HG03469 (cell line): ENCODE measurements at regions not wholly inside any gene's neighbourhood (a gene's known extent, or its start where the extent isn't known, plus 50 kb on each side); places are given as distances from the start of the nearest gene placed in this dataset.
"Not testable (repeated sequence)": the region's sequence is repeated elsewhere in the genome, so short reads cannot be mapped to it uniquely, and the experiment has no call there.

ENCODE experiments used
- ATAC-seq: cut with Tn5 transposase; IDR thresholded peaks from one replicate; pipeline ENCODE4 v1.9.1; 2021; ENCODE audit warnings: mild to moderate bottlenecking, moderate library complexity, moderate number of reproducible peaks; ENCODE audit not compliant: unreplicated experiment

DNA sequence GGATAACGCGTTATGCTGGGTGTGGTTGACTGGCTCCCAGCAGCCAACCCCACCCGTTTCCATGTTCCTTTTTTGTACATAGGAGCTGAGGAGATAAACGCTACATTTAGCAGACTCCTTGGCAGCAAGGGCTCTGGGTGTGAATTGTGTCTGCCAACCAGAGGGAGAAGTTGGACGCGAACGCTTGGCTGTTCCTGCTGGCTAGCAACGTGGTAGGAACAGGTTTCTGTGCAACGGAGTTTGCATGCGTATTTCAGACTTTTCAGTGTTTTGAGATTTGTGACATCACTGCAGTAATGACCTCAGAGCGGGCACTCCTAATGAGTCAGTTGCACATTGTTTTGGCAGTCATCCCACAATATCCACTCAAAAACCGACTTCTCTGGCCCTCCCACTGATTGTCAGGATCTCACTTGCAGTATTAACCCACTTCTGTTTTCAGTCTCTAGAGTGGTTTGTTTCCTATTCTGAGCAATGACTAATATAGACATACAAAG, 98.7 kb upstream of the RGS1 start:
- peak; percentile 79 for ATAC-seq

DNA sequence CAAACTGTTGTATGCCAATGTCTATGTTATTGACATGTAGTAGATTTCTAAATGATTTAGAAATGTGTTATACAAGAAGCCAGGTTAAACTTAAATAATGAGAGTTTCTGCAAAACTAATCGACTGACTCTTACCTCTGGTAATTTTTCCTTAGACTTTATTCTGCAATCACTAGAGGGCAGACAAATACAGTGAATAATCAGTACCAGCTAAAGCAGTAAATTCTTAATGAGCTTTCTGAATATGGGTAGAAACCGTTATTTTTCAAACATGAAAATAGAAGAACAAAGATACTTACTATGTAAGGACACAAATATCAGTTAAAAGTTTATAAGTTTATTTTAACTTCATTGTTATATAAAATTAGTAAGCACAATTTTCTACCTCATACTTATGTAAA, 97.9 kb upstream of the RGS1 start:
- ATAC-seq: no peak

DNA sequence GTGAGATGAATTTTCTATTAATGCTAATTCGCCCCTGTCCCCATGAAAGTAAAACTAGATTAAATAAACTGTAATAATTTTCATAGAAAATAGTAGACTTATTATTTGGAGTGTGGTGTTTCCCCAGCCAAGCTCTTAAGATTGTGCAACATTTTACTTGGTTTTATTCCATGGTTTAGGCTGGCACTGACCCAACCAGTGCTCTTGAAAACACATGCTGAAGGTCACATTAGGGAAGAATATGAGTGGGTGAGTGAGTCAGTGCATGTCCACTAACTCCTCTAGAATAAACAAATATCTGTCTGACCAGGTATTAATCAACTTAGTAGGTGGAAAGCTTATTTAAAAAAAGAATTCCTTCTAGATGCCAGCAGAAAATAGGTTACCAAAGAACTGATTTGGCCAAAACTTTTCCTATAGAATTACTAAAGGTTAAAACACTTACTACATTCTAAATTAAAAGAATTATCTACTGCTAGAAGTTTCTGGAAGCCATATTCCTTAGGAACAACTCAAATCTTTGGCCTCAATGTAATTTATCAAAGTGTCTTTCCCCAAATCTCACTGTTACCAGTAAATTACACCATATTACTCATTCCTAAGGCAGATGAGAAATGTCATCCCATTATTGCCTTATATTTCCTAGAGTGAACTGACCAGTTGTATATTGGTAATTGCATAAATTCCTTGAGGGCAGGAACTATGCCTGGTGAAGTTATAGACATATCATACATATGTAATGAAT, 89.7 kb upstream of the RGS1 start:
- no peak for ATAC-seq

DNA sequence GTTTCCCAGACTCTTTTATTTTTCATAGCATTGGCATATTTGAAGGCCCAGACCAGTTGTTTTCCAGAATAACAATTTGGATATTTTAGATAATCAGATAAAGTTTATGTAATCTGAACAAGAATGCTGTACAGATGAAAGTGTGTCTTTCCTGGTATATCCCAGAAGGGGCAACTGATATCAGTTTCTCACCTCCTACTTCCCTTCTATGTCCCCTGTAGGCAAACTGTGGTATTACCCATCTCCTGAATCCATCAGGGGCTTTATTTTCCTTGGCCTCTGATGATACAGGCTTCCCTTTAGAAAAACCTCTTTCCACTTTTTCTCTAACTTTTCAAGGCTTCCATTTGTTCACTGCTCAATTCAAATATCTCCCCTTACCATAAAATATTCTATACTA, 87.5 kb upstream of the RGS1 start:
- no peak for ATAC-seq

DNA sequence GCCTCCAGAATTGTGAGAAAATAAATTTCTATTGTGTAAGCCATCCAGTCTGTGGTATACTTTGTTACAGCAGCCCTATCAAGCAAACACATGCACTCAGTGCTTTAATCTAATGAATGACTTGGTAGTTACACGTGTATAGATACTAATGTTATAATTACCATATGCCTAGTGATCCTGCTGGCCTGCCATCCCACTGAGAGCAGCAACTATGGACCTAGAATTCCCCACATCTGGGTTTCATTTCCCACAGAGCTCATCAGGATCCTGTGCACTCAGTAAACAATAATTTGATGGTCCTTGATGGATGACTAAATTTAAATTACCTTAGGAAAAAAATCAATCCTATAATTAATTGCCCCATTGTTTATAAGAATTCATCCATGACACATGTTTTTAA, 86.5 kb upstream of the RGS1 start:
- ATAC-seq: no peak

DNA sequence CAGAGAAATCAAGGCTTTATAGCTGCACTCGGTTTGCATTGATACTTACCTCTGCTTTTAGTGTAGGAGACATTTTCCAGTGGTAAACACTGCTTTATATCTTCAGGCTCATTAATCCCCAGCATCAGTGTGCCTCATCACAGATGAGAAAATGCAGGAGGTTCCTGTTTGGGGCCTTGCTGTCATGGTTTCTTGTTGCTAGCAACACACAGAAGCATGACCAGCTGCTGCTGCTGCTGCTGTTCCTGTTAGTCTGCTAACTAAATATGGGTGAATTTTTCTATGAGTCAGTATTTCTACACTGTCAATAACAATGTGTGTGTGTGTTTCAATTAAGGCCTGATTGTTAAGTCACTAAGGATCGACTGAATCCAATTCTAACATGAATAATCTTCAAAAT, 85.8 kb upstream of the RGS1 start:
- ATAC-seq: peak; percentile 82

DNA sequence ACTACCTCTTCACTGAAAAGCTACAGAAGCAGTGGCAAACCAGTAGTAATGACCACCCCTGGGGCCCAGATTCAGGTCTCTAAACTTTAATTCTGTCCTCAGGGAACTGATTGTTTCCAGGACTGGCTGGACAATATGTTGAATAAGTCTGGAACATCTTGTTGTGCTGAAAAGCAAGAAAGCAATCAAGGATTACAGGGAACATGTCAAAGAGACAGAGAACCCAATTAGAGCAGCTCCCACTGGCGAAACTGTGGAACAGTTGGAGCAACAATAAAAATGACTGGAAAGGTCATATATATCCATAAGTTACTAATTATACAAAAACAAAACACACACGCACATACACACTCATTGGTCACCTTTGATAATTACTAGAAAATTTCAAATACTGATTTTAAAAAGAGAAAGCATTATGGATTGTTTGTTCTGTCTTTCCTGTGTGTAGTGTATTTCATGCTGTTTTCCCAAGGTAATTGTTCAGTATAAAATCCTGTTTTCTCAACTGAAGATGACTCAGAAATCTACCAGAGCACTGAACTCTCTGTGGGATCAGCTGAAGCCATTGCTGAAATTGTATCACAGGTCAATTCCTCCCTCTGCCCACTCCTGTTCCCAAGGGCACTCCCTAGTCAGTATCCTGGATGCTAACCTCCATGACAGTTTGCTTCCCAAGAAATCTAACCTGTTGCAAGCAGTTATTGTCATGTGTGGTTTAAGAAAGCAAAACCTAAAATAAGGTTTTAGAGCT, 83.6 kb upstream of the RGS1 start:
- ATAC-seq: no peak

DNA sequence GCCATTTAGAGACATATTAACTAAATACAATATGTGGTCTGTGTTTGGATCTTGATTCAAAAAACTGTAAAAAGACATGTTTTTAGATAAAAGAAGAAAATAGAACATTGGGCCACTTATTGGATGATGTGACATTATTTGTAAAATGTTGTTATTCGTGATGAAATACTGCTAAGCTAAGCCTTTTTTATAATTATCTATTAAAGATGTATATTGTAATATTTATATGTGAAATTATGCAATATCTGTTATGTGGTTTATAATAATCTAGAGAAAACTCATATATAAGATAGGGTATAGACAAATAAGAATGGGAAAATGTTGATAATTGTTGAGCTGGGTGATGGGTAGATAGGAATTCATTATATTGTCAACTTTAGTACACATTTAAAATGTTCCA, 82.0 kb upstream of the RGS1 start:
- ATAC-seq: no peak

DNA sequence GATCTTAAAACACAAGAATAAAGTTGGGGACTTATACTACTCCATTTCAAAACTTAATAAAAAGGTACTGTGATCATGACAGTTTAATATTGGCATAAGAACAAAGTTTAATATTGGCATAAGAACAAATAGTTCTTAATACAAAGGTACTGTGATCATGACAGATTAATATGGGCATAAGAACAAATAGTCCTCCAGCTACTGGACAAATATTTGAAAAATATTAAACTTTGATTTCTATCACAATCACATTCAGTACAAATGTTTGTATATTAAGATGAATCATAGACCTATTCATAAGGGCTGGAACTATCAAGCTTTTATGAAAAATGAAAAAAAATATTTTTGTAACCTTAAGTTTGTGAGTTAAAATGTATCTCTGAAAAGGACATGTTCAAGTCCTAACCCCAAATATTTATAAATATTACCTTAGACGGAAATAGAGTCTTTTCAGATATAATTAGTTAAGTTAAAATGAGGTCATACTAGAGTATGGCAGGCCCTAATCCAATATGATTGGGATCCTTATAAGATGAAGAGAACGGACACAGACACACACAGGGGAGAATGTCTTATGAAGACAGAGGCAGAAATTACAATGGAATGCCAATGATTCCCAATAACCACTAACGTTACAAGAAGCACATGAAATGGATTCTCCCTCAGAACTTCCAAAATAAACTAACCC, 79.1 kb upstream of the RGS1 start:
- ATAC-seq: no peak

DNA sequence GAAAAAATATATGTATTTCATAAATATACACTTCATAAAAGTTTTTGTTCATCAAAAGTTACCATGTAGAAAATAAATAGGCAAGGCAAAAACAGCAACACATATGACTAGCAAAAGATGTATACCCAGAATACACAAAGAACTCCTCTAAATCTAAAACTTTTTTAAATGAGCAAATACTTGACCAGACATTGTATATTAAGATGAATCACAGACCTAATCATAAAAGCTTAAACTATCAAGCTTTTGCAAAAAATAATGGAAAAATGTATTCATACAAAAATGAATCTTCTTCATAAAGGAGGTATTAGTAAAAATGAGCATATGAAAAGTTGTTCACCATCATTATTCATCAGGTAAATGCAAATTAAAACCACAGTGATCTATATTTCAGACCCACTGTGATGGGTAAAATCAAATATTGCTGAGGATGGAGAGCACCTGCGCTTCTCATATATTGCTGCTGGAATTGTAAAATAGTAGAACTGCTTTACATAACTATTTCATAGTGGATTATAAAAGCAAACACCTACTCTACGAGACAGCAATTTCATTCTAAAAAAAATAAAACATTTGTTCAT, 78.3 kb upstream of the RGS1 start:
- no peak for ATAC-seq

DNA sequence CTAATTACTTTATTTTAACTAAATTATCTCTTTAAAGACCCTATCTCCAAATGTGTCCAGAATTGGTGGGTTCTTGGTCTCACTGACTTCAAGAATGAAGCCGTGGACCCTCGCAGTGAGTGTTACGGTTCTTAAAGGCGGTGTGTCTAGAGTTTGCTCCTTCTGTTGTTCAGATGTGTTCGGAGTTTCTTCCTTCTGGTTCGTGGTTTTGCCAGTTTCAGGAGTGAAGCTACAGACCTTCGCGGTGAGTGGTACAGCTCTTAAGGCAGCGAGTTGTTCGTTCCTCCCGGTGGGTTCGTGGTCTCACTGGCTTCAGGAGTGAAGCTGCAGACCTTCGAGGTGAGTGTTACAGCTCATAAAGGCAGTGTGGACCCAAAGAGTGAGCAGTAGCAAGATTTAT, 77.5 kb upstream of the RGS1 start:
- ATAC-seq: not testable (repeated sequence)

DNA sequence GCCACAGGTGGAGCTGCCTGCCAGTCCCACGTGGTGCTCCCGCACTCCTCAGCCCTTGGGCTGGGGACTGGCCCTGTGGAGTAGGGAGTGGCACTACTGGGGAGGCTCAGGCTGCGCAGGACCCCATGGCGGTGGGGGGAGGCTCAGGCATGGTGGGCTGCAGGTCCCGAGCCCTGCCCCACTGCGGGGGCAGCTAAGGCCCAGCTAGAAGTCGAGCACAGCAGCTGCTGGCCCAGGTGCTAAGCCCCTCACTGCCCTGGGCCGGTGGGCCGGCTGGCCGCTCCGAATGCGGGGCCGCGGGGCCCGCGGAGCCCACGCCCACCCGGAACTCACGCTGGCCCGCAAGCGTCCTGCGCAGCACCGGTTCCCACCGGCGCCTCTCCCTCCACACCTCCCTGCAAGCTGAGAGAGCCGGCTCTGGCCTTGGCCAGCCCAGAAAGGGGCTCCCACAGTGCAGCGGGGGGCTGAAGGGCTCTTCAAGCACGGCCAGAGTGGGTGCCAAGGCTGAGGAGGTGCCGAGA, 76.5 kb upstream of the RGS1 start:
- ATAC-seq: not testable (repeated sequence)

DNA sequence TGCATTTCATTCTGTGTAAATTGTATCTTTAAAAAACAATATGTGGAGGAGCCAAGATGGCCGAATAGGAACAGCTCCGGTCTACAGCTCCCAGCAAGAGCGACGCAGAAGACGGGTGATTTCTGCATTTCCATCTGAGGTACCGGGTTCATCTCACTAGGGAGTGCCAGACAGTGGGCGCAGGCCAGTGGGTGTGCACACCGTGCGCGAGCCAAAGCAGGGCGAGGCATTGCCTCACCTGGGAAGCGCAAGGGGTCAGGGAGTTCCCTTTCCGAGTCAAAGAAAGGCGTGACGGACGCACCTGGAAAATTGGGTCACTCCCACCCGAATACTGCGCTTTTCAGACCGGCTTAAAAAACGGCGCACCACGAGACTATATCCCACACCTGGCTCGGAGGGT, 75.0 kb upstream of the RGS1 start:
- ATAC-seq: not testable (repeated sequence)

DNA sequence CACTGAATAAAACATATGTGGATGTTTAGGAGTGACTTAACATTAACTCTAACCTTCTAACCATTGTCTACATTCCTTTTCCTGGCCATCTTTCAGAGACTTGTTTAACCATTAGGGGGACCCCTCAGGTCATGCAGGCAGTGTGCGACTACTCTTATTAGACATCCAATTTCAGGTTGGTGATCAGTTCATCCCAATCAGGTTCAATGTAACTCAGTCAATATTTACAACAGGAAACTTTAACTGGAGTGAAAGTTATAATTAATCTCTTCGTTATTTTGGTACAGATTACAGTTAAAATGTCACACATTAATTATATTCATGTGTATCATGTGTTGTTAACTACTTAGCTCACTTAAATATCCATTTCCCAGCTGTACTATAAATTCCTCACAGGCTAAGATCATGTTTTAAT, 68.8 kb upstream of the RGS1 start:
- peak; percentile 99 for ATAC-seq

DNA sequence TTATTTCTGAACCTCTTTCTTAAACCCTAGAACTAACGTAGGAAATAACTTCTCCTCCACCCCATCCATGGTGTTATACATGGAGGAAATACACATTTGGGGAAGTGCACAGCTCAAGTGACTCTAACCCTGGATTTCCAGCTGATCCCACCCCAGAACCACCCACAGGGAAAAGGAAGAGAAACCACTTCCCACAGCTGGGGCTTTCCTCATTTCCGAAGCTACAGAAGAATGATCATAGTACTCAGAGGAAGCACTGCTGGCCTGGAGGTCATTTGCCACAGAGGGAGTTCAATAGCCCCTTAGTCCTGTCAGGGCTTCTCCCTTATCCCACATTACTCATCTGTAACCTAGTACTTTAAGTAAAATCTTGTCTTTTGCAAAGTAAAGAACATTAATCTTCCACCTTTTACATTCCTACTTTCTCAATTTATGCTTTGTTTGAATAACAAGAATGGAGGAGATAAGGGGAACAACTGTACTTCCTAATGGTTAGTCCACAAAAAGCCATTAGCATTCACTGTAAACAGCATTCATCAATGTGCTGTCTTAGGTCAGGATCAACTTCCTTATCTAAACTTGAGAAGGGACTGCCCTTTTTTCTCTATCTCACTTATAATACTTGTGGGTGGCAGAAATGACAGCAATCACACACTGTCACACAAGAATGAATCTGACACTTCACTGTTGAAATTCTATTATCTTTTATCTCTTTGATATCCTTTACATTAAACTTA, 63.0 kb upstream of the RGS1 start:
- ATAC-seq: no peak

DNA sequence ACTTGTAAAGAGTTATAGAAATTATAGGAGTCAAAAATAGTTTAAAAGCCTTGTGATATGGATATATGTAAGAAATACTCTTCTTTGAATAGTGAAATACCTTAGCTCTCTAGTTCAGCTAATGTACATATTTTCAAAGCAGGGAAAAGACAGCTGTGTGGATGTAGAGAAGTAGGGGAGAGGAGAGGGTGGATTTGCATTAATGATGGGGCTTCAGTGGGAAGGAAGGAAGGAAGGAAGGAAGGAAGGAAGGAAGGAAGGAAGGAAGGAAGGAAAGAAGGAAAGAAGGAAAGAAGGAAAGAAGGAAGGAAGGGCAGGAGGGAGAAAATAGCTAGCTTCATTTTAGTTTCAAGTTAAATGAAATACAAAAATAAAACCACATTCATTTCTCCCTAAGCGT, 62.4 kb upstream of the RGS1 start:
- ATAC-seq: no peak

DNA sequence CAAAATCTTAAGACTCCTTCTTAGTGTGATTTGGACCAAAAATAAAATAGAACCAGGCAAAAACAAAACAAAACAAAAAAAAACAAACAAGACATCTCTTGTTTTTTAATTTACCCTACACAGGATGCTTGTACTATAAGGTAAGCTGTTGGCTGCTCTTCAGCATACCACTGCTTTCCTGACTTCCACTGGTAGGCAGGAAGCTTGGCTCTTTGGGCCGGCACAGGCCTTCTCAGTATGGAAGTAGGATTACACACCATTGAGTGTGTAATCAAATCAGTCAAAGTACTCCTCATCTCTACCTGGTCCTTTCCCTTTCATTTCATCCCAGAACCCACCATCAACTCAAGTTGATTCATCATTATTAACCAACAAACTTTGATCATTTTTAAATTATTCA, 61.9 kb upstream of the RGS1 start:
- no peak for ATAC-seq

DNA sequence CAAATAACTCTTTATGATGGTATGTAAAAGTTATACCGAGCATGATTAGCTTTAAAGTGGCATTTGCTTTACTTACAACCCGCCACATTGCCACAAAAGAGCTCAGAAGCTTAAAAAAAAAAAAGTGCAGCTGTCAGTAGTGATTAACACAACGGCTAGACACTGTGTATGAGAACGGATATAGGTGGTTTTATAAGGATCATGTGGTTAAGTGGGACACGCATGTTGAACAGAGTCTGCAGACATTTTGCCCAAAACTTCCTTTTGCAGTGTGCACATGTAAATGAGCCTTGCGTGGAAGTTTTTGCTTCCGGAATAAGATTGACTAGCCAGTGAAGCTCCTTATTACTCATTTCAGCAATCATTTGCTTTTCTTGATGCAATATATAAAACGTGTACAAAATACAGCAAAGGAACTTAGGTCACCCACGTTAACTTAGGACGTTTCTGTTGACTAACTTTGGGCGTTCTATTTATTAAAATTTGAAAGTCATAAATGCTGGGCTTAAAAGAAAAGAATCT, 58.7 kb upstream of the RGS1 start:
- peak; percentile 97 for ATAC-seq

DNA sequence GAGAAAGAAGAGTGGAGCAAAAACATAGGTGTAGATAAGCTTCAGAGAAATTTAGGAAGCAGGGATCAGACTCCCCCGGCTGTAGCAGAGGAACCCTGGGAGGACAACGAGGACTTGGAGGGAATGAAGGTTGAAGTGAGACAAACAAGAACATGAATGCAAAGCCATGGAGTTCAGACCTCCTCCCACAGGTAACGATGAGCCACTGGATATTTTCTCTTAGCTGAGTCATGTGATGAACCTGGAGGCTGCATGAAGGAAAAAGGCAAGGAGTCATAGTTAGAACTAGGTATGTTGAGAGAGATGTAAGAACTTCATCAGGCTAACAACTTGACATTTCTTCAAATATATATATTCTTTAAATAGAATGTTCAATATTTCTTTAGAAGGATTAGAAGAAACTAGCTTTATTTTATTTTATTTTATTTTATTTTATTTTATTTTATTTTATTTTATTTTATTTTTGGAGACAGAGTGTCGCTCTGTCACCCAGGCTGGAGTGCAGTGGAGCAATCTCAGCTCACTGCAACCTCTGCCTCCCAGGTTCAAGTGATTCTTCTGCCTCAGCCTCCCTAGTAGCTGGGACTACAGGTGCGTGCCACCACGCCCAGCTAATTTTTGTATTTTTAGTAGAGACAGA, 57.7 kb upstream of the RGS1 start:
- ATAC-seq: not testable (repeated sequence)

DNA sequence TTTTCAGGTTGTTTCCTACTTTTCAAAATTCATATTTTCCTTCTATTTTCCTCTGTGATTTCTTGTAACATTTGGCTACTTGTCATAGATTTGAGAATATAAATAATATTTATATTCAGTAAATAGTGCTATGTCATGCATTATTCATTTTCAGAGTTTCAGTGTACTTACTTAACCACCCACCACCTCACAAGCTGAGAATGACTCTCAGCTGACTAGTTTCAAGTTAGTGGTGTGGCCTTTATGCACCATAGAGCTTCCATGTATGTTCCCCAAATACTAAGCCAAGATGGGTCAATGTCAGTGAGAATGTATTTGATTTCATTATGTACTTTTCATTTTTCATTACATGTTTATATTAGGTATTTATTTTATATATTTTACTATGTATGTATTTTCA, 56.9 kb upstream of the RGS1 start:
- ATAC-seq: peak; percentile 28
